Endodermal cell (in vitro differentiated cells): ENCODE measurements at regions not wholly inside any gene's neighbourhood (a gene's known extent, or its start where the extent isn't known, plus 50 kb on each side); places are given as distances from the start of the nearest gene placed in this dataset.

Source experiments
- DNase-seq: peaks from one replicate; pipeline ENCODE4 v3.0.0-alpha.2; 2017
- H3K27ac ChIP-seq: 2 replicates; pipeline ENCODE4 v1.5.1; 2013; ENCODE audit warnings: mild to moderate bottlenecking, low read depth, low read length, moderate library complexity
- H3K27me3 ChIP-seq: 2 replicates; pipeline ENCODE4 v1.6.1; 2013; ENCODE audit warnings: mild to moderate bottlenecking, low read length, moderate library complexity; ENCODE audit not compliant: insufficient read depth, control insufficient read depth, poor library complexity, severe bottlenecking
- H3K36me3 ChIP-seq: 2 replicates; pipeline ENCODE4 v1.7.0; 2013; ENCODE audit warnings: mild to moderate bottlenecking, low read length, moderate library complexity; ENCODE audit not compliant: control insufficient read depth, insufficient read depth
- H3K4me1 ChIP-seq: one replicate; pipeline ENCODE4 v1.7.0; 2013; ENCODE audit warnings: low read length; ENCODE audit not compliant: control insufficient read depth, insufficient read depth
- H3K4me3 ChIP-seq: 2 replicates; pipeline ENCODE4 v1.5.1; 2013; ENCODE audit warnings: mild to moderate bottlenecking, low read length, moderate library complexity
- H3K9ac ChIP-seq: 2 replicates; pipeline ENCODE4 v1.6.1; 2013; ENCODE audit warnings: mild to moderate bottlenecking, low read length, moderate library complexity; ENCODE audit not compliant: poor library complexity, severe bottlenecking; ENCODE audit errors: extremely low read depth
- H3K9me3 ChIP-seq: 2 replicates; pipeline ENCODE4 v1.6.1; 2013; ENCODE audit warnings: mild to moderate bottlenecking, low read length, moderate library complexity; ENCODE audit not compliant: control insufficient read depth
- H3K27ac Mint-ChIP-seq: 2 replicates; pipeline ENCODE4 v1.8.0; 2020; ENCODE audit warnings: mixed read lengths
- H3K27me3 Mint-ChIP-seq: 2 replicates; pipeline ENCODE4 v1.8.0; 2021; ENCODE audit warnings: mild to moderate bottlenecking, mixed read lengths; ENCODE audit not compliant: insufficient read depth
- H3K36me3 Mint-ChIP-seq: 2 replicates; pipeline ENCODE4 v1.8.0; 2020; ENCODE audit warnings: low read depth, mixed read lengths
- H3K4me1 Mint-ChIP-seq: 2 replicates; pipeline ENCODE4 v1.8.0; 2020; ENCODE audit warnings: mixed read lengths
- H3K4me3 Mint-ChIP-seq: 2 replicates; pipeline ENCODE4 v1.8.0; 2020; ENCODE audit warnings: mild to moderate bottlenecking, moderate library complexity, mixed read lengths
- H3K9me3 Mint-ChIP-seq: 2 replicates; pipeline ENCODE4 v1.8.0; 2020; ENCODE audit warnings: mild to moderate bottlenecking, mixed read lengths
- CTCF ChIP-seq: fragments of 200-600 bp; sonication (generic); conservative IDR thresholded peaks from 2 replicates; pipeline ENCODE4 v1.5.0; 2021; ENCODE audit warnings: antibody characterized with exemption, mild to moderate bottlenecking
- WGBS, 2 experiments: methylation state at CpG; one replicate each; pipeline versions ENCODE4 v1.1.5 to v1.1.7; 2013; ENCODE audit warnings: missing lambda C conversion rate in 2 of 2, mixed read lengths in 1 of 2; ENCODE audit not compliant: insufficient coverage in 1 of 2, insufficient read length in 1 of 2; 5-methylcytosine and 5-hydroxymethylcytosine counted together

DNA sequence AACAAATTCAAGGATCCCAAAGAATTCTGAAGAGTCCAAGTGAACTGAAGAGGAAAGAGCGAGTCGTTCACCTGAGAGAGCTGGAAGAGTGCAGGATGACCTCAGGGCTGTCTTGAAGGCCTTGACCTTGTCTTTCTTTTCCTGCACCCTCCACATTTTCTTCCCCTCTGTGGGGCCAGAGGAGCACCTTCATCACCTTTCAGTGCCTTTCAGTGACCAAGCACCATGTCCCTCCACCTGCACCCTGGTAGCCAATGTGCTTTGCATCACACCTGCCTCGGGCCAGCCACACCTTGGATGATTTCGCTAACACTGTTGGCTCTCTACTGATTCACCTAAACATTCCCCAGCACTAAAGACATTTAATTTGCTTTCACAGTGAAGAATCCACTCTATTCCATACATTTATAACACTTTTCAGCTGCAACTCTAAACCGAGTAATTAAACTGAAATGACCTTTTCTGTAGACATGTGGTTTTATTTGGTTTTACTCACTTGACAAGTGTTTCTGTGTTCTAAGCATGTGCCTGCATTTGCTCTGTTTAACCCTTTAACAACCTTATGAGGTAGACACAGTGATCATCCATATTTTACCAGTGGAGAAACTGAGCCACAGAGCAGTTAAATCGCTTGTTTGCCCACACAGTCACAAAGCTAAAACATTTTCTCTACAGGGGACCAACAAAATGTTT is 121.3 kb upstream of the CST7 start:
- DNase-seq = no peak
- Histone ChIP-seq H3K36me3 (no peaks in the 10 kb centered on the region), H3K4me3 (no peak overlapping the region), H3K9me3 (peaks cover 9% of the 10 kb centered on the region), H3K27ac (no peak overlapping the region), H3K9ac (no peak overlapping the region), H3K4me1 (peaks cover 7% of the 10 kb centered on the region), H3K27me3 (no peaks in the 10 kb centered on the region)
- no peak overlapping the region for H3K4me3 Mint-ChIP-seq
- no peak for TF ChIP-seq CTCF
- peaks cover 4% of the 10 kb centered on the region for H3K27me3 Mint-ChIP-seq
- H3K9me3 Mint-ChIP-seq = no peaks in the 10 kb centered on the region
- H3K27ac Mint-ChIP-seq = no peak overlapping the region
- peaks cover 3% of the 10 kb centered on the region for H3K4me1 Mint-ChIP-seq
- 91 to 96% methylated on average over 4 to 5 of the region's 6 CpGs for WGBS, 2 experiments
- H3K36me3 Mint-ChIP-seq = no peaks in the 10 kb centered on the region

GRCh38 chr20:24828992-24829648 is 119.9 kb upstream of the CST7 start:
- H3K9me3 ChIP-seq = peaks cover 9% of the 10 kb centered on the region
- Mint-ChIP-seq H3K27me3 (peaks cover 4% of the 10 kb centered on the region), H3K4me1 (peaks cover 3% of the 10 kb centered on the region), H3K36me3 (no peaks in the 10 kb centered on the region), H3K4me3 (no peak overlapping the region), H3K9me3 (no peaks in the 10 kb centered on the region), H3K27ac (no peak overlapping the region)
- H3K9ac ChIP-seq = no peak overlapping the region
- WGBS, 2 experiments = 77 to 90% methylated on average over 5 to 8 of the region's 8 CpGs
- H3K27ac ChIP-seq = no peak overlapping the region
- TF ChIP-seq CTCF = no peak
- peaks cover 7% of the 10 kb centered on the region for H3K4me1 ChIP-seq
- H3K36me3 ChIP-seq = no peaks in the 10 kb centered on the region
- no peak overlapping the region for H3K4me3 ChIP-seq
- H3K27me3 ChIP-seq = no peaks in the 10 kb centered on the region
- DNase-seq = no peak

GRCh38 chr20:24829649-24830370 is 119.3 kb upstream of the CST7 start:
- H3K9me3 Mint-ChIP-seq = no peaks in the 10 kb centered on the region
- no peak overlapping the region for H3K9ac ChIP-seq
- no peak overlapping the region for H3K27ac ChIP-seq
- no peaks in the 10 kb centered on the region for H3K27me3 ChIP-seq
- TF ChIP-seq CTCF = no peak
- WGBS, 2 experiments = 92 to 100% methylated on average over 1 to 5 of the region's 5 CpGs
- no peak overlapping the region for H3K4me3 Mint-ChIP-seq
- no peaks in the 10 kb centered on the region for H3K36me3 Mint-ChIP-seq
- no peaks in the 10 kb centered on the region for H3K36me3 ChIP-seq
- H3K4me3 ChIP-seq = peak overlapping the region; percentile 55
- peaks cover 7% of the 10 kb centered on the region for H3K4me1 ChIP-seq
- H3K4me1 Mint-ChIP-seq = peaks cover 3% of the 10 kb centered on the region
- H3K9me3 ChIP-seq = peaks cover 9% of the 10 kb centered on the region
- H3K27me3 Mint-ChIP-seq = peaks cover 4% of the 10 kb centered on the region
- no peak overlapping the region for H3K27ac Mint-ChIP-seq
- no peak for DNase-seq
